HepG2 (cell line): ENCODE measurements at regions not wholly inside any gene's neighbourhood (a gene's known extent, or its start where the extent isn't known, plus 50 kb on each side); places are given as distances from the start of the nearest gene placed in this dataset.

Experiments
- ATAC-seq: fragments of 200-7000 bp; cut with Tn5 transposase; 3 replicates; pipeline ENCODE4 v1.9.1; 2020; ENCODE audit warnings: mild to moderate bottlenecking, moderate library complexity
- BruUV-seq: library from RNA; stranded (reverse); fragments of 400-500 nt; replicated peaks from 2 replicates; lab custom pipeline; 2021; lab: Mats Ljungman, UMichigan
- CTCF ChIA-PET: fragments of 300-600 bp; formaldehyde crosslinking; extraction: SDS; loops from one replicate; lab custom pipeline; 2021; ENCODE audit warnings: low total read pairs, inconsistent platforms, low intra/inter-chr PET ratio; lab: Yijun Ruan, JAX
- POLR2A ChIA-PET: fragments of 350-600 bp; sonication (Branson Sonifier 250); formaldehyde crosslinking; loops from one replicate; lab custom pipeline; 2020; ENCODE audit warnings: antibody characterized with exemption, inconsistent platforms; lab: Yijun Ruan, JAX
- DNase-seq: peaks from one replicate; pipeline ENCODE4 v3.0.0-alpha.2; 2015; ENCODE audit warnings: low spot score
- FAIRE-seq: peaks from 3 replicates; lab custom pipeline; 2011; peaks lifted over from hg19 to GRCh38; lab: Jason Lieb, UNC
- H2AFZ ChIP-seq: one replicate; pipeline ENCODE4 v1.6.1; 2011; ENCODE audit warnings: low read length, inconsistent platforms
- H3K27ac ChIP-seq: fragments of 300-600 bp; 3 replicates; pipeline ENCODE4 v1.8.0; 2011; ENCODE audit warnings: mixed run types, mild to moderate bottlenecking, mixed read lengths, low read length, inconsistent platforms; ENCODE audit not compliant: insufficient read depth; ENCODE audit errors: extremely low read length
- H3K27me3 ChIP-seq, 2 experiments: fragments of 200-600 bp in 1 of 2; 2 replicates in 1 of 2; 3 replicates in 1 of 2; pipeline versions ENCODE4 v1.6.0 to v1.8.0; 2011; ENCODE audit warnings: low read length in 2 of 2, mild to moderate bottlenecking in 2 of 2, moderate library complexity in 2 of 2, inconsistent platforms in 1 of 2; ENCODE audit not compliant: insufficient read depth in 2 of 2, control insufficient read depth in 1 of 2
- H3K36me3 ChIP-seq, 2 experiments: fragments of 200-600 bp in 1 of 2; replicated peaks in 1 of 2; 2 replicates in 1 of 2; 3 replicates in 1 of 2; pipeline versions ENCODE4 v1.5.1 to v1.8.0; 2011; ENCODE audit warnings: low read length in 2 of 2, inconsistent platforms in 1 of 2; ENCODE audit not compliant: insufficient read depth in 2 of 2, control insufficient read depth in 1 of 2
- H3K4me1 ChIP-seq: 2 replicates; pipeline ENCODE4 v1.5.1; 2012; ENCODE audit warnings: low read length, inconsistent platforms; ENCODE audit not compliant: insufficient read depth
- H3K4me2 ChIP-seq: 2 replicates; pipeline ENCODE4 v1.6.0; 2011; ENCODE audit warnings: low read depth, low read length, inconsistent platforms
- H3K4me3 ChIP-seq, 3 experiments: fragments of 200-600 bp in 1 of 3; sonication (generic), shearing (Covaris generic) in 1 of 3; replicated peaks in 1 of 3; 2 replicates each; pipeline ENCODE4 v1.5.1; 2011 to 2016; ENCODE audit warnings: low read length in 3 of 3, inconsistent platforms in 2 of 3, low read depth in 2 of 3, mild to moderate bottlenecking in 2 of 3, control low read depth in 1 of 3, mixed read lengths in 1 of 3; ENCODE audit not compliant: insufficient read depth in 1 of 3
- H3K79me2 ChIP-seq: one replicate; pipeline ENCODE4 v1.6.1; 2011; ENCODE audit warnings: low read length, inconsistent platforms; ENCODE audit not compliant: insufficient read depth
- H3K9ac ChIP-seq: 2 replicates; pipeline ENCODE4 v1.6.0; 2011; ENCODE audit warnings: mild to moderate bottlenecking, low read depth, low read length, inconsistent platforms; ENCODE audit not compliant: insufficient read depth
- H3K9me3 ChIP-seq: 2 replicates; pipeline ENCODE4 v1.5.1; 2012; ENCODE audit warnings: mild to moderate bottlenecking, low read length
- H4K20me1 ChIP-seq: 2 replicates; pipeline ENCODE4 v1.6.0; 2011; ENCODE audit warnings: inconsistent platforms, mild to moderate bottlenecking, low read length, moderate library complexity; ENCODE audit not compliant: insufficient read depth
- FOXC1 ChIP-seq: sonication (generic); formaldehyde crosslinking; IDR thresholded peaks from 2 replicates; pipeline ENCODE4 v1.8.0; 2022; ENCODE audit warnings: mild to moderate bottlenecking, missing genetic modification reagents, borderline replicate concordance
- GFI1 ChIP-seq: sonication (generic); formaldehyde crosslinking; IDR thresholded peaks from 2 replicates; pipeline ENCODE4 v1.5.0; 2020; ENCODE audit warnings: missing genetic modification reagents, mild to moderate bottlenecking, borderline replicate concordance
- MIER2 ChIP-seq: IDR thresholded peaks from 2 replicates; pipeline ENCODE4 v1.6.1; 2016; ENCODE audit warnings: missing biosample characterization, missing genetic modification reagents
- NCOA1 ChIP-seq: sonication (generic); formaldehyde crosslinking; IDR thresholded peaks from 2 replicates; pipeline ENCODE4 v1.9.0; 2021; ENCODE audit warnings: missing genetic modification reagents
- NFRKB ChIP-seq: fragments of 450-650 bp; IDR thresholded peaks from 2 replicates; pipeline ENCODE4 v1.6.1; 2017
- SALL2 ChIP-seq: sonication (generic); formaldehyde crosslinking; IDR thresholded peaks from 2 replicates; pipeline ENCODE4 v1.8.1; 2023; ENCODE audit warnings: mild to moderate bottlenecking, missing genetic modification reagents, inconsistent platforms
- SP1 ChIP-seq, 2 experiments: fragments of 450-650 bp in 1 of 2; sonication (generic) in 1 of 2; formaldehyde crosslinking in 1 of 2; IDR thresholded peaks; 2 replicates each; pipeline versions ENCODE4 v1.4.0 to v1.6.1; 2016 to 2020; ENCODE audit warnings: missing genetic modification reagents in 1 of 2
- STAT5B ChIP-seq: sonication (generic); formaldehyde crosslinking; IDR thresholded peaks from 2 replicates; pipeline ENCODE4 v1.4.0; 2020; ENCODE audit warnings: missing genetic modification reagents
- ZNF839 ChIP-seq: sonication (generic); formaldehyde crosslinking; IDR thresholded peaks from 2 replicates; pipeline ENCODE4 v1.4.0; 2020; ENCODE audit warnings: missing genetic modification reagents, mild to moderate bottlenecking, borderline replicate concordance
- ZZZ3 ChIP-seq: sonication (generic); formaldehyde crosslinking; IDR thresholded peaks from 2 replicates; pipeline ENCODE4 v1.4.0; 2020; ENCODE audit warnings: missing genetic modification reagents, mild to moderate bottlenecking, borderline replicate concordance
- in situ Hi-C: cut with HindIII; loops from 2 replicates; pipeline ENCODE4 v1.10.0; 2017; ENCODE audit warnings: low pct_unique_long_range_greater_than_20kb; ENCODE audit not compliant: extremely low pct_ligation_motif_present
- intact Hi-C: fragments of 100-400 bp; cut with micrococcal nuclease; formaldehyde crosslinking; loops from one replicate; pipeline ENCODE4 v1.10.0; 2022; ENCODE audit not compliant: unreplicated experiment
- TF ChIP-seq, protein P1 (sequence below): sonication (generic); formaldehyde crosslinking; IDR thresholded peaks from 2 replicates; pipeline ENCODE4 v1.5.1; 2020; ENCODE audit warnings: missing genetic modification reagents, mild to moderate bottlenecking, borderline replicate concordance
- TF ChIP-seq, protein P2 (sequence below): sonication (generic); formaldehyde crosslinking; IDR thresholded peaks from 2 replicates; pipeline ENCODE4 v1.4.0; 2020; ENCODE audit warnings: mild to moderate bottlenecking, missing genetic modification reagents

DNA sequence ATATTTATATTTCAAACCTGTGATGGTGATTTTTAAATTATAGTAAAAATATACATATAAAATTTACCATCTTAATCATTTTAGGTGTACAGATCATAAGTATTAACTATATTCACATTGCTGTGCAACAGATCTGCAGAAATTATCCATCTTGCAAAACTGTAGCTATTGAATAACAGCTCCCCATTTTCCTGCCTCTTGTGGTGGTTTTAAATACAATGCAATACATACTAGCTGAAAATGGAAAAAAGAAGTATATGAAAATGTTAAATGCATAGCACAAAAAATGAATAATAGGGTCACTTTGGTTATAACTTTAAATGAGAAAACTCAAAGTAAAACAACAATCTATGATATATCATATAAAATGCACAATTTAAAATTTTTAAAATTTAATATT, 130.9 kb upstream of the VPREB1 start:
- Histone ChIP-seq H3K4me1 (no peaks in the 10 kb centered on the region), H3K27me3 (peaks cover 0 to 10% of the 10 kb centered on the region in 2 experiments; a peak in 1 of 5 replicates), H4K20me1 (no peaks in the 10 kb centered on the region), H2AFZ (no peak overlapping the region), H3K4me2 (no peak overlapping the region), H3K27ac (no peak overlapping the region), H3K79me2 (no peaks in the 10 kb centered on the region), H3K9me3 (no peaks in the 10 kb centered on the region), H3K4me3 (no peak overlapping the region), H3K9ac (no peak overlapping the region), H3K36me3 (no peaks in the 10 kb centered on the region)
- no TSS peak for BruUV-seq
- in situ Hi-C loops (no loop called here), intact Hi-C loops (no loop called here)
- ChIA-PET POLR2A (no interaction called here), CTCF (no interaction called here)
- no peak for DNase-seq
- TF ChIP-seq SP1 (IDR thresholded peaks at IDR 0.05) (no peak), SP1 (CRISPR knock-in tag; IDR thresholded peaks at IDR 0.05) (no peak), NCOA1 (CRISPR knock-in tag) (no peak), NFRKB (no peak), ZNF839 (no peak), MIER2 (CRISPR knock-in tag) (no peak), STAT5B (CRISPR knock-in tag) (no peak), ZZZ3 (no peak), FOXC1 (CRISPR knock-in tag) (no peak), GFI1 (CRISPR knock-in tag) (no peak), SALL2 (no peak)
- TF ChIP-seq, protein P1, sequence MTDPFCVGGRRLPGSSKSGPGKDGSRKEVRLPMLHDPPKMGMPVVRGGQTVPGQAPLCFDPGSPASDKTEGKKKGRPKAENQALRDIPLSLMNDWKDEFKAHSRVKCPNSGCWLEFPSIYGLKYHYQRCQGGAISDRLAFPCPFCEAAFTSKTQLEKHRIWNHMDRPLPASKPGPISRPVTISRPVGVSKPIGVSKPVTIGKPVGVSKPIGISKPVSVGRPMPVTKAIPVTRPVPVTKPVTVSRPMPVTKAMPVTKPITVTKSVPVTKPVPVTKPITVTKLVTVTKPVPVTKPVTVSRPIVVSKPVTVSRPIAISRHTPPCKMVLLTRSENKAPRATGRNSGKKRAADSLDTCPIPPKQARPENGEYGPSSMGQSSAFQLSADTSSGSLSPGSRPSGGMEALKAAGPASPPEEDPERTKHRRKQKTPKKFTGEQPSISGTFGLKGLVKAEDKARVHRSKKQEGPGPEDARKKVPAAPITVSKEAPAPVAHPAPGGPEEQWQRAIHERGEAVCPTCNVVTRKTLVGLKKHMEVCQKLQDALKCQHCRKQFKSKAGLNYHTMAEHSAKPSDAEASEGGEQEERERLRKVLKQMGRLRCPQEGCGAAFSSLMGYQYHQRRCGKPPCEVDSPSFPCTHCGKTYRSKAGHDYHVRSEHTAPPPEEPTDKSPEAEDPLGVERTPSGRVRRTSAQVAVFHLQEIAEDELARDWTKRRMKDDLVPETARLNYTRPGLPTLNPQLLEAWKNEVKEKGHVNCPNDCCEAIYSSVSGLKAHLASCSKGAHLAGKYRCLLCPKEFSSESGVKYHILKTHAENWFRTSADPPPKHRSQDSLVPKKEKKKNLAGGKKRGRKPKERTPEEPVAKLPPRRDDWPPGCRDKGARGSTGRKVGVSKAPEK, result no peak
- TF ChIP-seq, protein P2, sequence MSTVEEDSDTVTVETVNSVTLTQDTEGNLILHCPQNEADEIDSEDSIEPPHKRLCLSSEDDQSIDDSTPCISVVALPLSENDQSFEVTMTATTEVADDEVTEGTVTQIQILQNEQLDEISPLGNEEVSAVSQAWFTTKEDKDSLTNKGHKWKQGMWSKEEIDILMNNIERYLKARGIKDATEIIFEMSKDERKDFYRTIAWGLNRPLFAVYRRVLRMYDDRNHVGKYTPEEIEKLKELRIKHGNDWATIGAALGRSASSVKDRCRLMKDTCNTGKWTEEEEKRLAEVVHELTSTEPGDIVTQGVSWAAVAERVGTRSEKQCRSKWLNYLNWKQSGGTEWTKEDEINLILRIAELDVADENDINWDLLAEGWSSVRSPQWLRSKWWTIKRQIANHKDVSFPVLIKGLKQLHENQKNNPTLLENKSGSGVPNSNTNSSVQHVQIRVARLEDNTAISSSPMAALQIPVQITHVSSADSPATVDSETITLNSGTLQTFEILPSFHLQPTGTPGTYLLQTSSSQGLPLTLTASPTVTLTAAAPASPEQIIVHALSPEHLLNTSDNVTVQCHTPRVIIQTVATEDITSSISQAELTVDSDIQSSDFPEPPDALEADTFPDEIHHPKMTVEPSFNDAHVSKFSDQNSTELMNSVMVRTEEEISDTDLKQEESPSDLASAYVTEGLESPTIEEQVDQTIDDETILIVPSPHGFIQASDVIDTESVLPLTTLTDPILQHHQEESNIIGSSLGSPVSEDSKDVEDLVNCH (CRISPR knock-in tag), result no peak
- no peak for ATAC-seq
- no peak for FAIRE-seq
